Body of pancreas (tissue), 4 donors: ENCODE measurements at regions not wholly inside any gene's neighbourhood (a gene's known extent, or its start where the extent isn't known, plus 50 kb on each side); places are given as distances from the start of the nearest gene placed in this dataset.

ENCODE experiments used
- ATAC-seq: fragments of 150-250 bp; one replicate; pipeline ENCODE4 v1.9.1; 2016
- DNase-seq, 4 donors: peaks; one replicate each; pipeline ENCODE4 v3.0.0-alpha.2; 2019
- H3K27ac ChIP-seq, 4 donors: fragments of 200-600 bp; sonication (generic); 1 replicate in 3 of 4; 2 replicates in 1 of 4; pipeline versions ENCODE4 v1.5.1 to v1.6.1; 2016 to 2019; ENCODE audit warnings: mild to moderate bottlenecking in 1 of 4, mixed read lengths in 1 of 4, moderate library complexity in 1 of 4
- H3K27me3 ChIP-seq, 2 donors: fragments of 200-600 bp; sonication (generic); one replicate each; pipeline ENCODE4 v1.6.0; 2016; ENCODE audit warnings: mild to moderate bottlenecking in 1 of 2
- H3K36me3 ChIP-seq, 2 donors: fragments of 200-600 bp; sonication (generic); replicated peaks in 1 of 2; 2 replicates each; pipeline ENCODE4 v1.5.1; 2016; ENCODE audit warnings: low read depth in 2 of 2; ENCODE audit not compliant: insufficient read depth in 1 of 2
- H3K4me1 ChIP-seq: fragments of 200-600 bp; sonication (generic); one replicate; pipeline ENCODE4 v1.6.0; 2016
- H3K4me3 ChIP-seq, 2 donors: fragments of 200-600 bp; sonication (generic); 1 replicate in 1 of 2; 2 replicates in 1 of 2; pipeline ENCODE4 v1.5.1; 2016 to 2019
- H3K9me3 ChIP-seq, 3 donors: fragments of 200-600 bp; sonication (generic); 1 replicate in 2 of 3; 2 replicates in 1 of 3; pipeline ENCODE4 v1.5.1; 2016
- POLR2A ChIP-seq, 3 donors: fragments of 450-650 bp; IDR thresholded peaks; one replicate each; pipeline ENCODE4 v1.6.1; 2016; ENCODE audit warnings: antibody characterized with exemption in 3 of 3, mild to moderate bottlenecking in 2 of 3
- WGBS, 2 donors: methylation state at CpG; one replicate each; pipeline ENCODE4 v1.1.5; 2017; 5-methylcytosine and 5-hydroxymethylcytosine counted together
- intact Hi-C: fragments of 100-400 bp; cut with DNase I; formaldehyde crosslinking; loops from one replicate; pipeline ENCODE4 v1.15.1; 2023
- TF ChIP-seq, protein P1 (sequence below), 7 experiments: fragments of 450-650 bp in 4 of 7; fragments of 200-600 bp in 3 of 7; sonication (generic) in 3 of 7; IDR thresholded peaks; one replicate each; pipeline ENCODE4 v1.5.1; 2016 to 2019; ENCODE audit warnings: antibody characterized with exemption in 7 of 7

DNA sequence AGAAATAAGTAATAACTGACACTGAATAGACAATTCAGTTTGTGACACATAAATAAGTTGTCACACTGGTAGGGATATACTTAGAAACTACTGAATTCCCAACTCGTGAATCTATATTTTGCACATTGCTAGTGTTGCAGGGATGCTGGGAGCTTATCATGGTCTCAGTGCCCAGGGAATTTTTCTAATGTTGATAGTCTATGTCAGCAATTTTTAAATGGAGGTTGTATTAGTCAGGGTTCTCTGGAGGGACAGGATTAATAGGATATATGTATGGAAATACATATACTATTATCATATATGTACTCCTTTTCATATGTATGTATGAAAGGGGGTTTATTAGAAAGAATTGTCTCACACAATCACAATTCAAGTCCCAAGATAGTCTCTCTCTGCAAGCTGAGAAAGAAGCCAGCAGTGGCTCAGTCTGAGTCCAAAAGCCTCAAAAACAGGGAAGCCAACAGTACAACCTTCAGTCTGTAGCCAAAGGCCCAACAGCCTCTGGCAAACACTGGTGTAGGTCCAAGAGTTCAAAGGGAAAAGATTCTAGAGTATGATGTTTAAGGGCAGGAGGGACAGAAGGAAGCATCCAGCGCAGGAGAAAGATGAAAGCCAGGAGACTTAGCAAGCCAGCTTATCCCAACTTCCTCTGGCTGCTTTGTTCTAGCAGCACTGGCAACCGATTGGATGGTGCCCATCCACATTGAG, 980.9 kb upstream of the GJE1 start:
- 38 to 64% methylated on average over 3 of the region's 3 CpGs for WGBS, 2 donors
- Histone ChIP-seq H3K4me1 (no peaks in the 10 kb centered on the region), H3K4me3 (no peak overlapping the region), H3K9me3 (no peaks in the 10 kb centered on the region), H3K27me3 (no peaks in the 10 kb centered on the region), H3K36me3 (no peaks in the 10 kb centered on the region), H3K27ac (no peak overlapping the region)
- DNase-seq: no peak
- ATAC-seq: no peak
- intact Hi-C loops: no loop called here
- TF ChIP-seq POLR2A (IDR thresholded peaks at IDR 0.05): no peak
- TF ChIP-seq, protein P1, sequence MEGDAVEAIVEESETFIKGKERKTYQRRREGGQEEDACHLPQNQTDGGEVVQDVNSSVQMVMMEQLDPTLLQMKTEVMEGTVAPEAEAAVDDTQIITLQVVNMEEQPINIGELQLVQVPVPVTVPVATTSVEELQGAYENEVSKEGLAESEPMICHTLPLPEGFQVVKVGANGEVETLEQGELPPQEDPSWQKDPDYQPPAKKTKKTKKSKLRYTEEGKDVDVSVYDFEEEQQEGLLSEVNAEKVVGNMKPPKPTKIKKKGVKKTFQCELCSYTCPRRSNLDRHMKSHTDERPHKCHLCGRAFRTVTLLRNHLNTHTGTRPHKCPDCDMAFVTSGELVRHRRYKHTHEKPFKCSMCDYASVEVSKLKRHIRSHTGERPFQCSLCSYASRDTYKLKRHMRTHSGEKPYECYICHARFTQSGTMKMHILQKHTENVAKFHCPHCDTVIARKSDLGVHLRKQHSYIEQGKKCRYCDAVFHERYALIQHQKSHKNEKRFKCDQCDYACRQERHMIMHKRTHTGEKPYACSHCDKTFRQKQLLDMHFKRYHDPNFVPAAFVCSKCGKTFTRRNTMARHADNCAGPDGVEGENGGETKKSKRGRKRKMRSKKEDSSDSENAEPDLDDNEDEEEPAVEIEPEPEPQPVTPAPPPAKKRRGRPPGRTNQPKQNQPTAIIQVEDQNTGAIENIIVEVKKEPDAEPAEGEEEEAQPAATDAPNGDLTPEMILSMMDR (IDR thresholded peaks at IDR 0.05): no peak

DNA sequence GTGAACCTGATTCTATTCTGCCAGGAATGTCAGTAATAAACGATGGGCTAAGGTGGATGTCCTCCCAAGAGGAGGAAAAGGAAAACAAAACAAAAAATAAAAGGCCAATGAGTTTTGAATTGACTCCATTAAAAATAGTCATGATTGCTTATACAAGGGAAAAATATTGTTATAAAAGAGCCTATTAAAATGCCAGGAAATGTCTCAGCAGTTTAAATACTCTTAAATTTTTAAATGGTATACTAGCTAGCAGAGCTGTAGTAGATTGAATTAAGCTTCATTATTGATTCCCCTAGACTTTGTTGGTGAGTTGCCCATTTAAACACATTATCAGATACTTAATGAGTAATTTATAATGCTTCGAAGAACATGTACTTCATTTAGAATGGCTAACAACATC, 990.9 kb upstream of the GJE1 start:
- ATAC-seq (no peak), DNase-seq (no peak)
- no peaks in the 10 kb centered on the region for H3K27me3 ChIP-seq
- no peaks in the 10 kb centered on the region for H3K36me3 ChIP-seq
- no peaks in the 10 kb centered on the region for H3K4me1 ChIP-seq
- intact Hi-C loops: no loop called here
- H3K4me3 ChIP-seq: no peak overlapping the region
- WGBS, 2 donors: 10 to 19% methylated on average over 2 of the region's 2 CpGs
- H3K9me3 ChIP-seq: no peaks in the 10 kb centered on the region
- H3K27ac ChIP-seq: no peak overlapping the region
- TF ChIP-seq, protein P1 (IDR thresholded peaks at IDR 0.05): no peak
- no peak for TF ChIP-seq POLR2A (IDR thresholded peaks at IDR 0.05)

DNA sequence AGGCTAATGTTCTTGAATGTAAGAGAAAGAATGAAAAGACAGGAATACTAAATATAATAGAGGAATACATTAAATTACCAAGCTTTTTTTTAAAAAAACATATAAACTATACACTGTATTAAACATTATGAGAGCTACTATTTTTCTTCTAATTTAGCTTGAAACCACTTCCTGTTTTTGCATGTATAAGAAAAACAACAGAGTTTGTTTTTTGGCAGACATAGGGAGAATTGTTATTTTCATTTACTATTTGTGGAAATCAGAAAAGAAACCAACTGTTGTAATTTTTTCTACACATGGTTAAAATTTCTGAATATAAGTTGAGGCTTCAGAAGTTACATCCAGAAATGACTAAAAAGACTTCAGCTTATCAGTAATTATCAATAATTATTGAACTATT, 991.8 kb upstream of the GJE1 start:
- no peak for DNase-seq
- no peak for TF ChIP-seq POLR2A (IDR thresholded peaks at IDR 0.05)
- TF ChIP-seq, protein P1 (IDR thresholded peaks at IDR 0.05): no peak
- no peaks in the 10 kb centered on the region for H3K36me3 ChIP-seq
- no peaks in the 10 kb centered on the region for H3K9me3 ChIP-seq
- H3K27me3 ChIP-seq: no peaks in the 10 kb centered on the region
- no peak overlapping the region for H3K27ac ChIP-seq
- H3K4me3 ChIP-seq: no peak overlapping the region
- ATAC-seq: no peak
- intact Hi-C loops: no loop called here
- no peaks in the 10 kb centered on the region for H3K4me1 ChIP-seq

DNA sequence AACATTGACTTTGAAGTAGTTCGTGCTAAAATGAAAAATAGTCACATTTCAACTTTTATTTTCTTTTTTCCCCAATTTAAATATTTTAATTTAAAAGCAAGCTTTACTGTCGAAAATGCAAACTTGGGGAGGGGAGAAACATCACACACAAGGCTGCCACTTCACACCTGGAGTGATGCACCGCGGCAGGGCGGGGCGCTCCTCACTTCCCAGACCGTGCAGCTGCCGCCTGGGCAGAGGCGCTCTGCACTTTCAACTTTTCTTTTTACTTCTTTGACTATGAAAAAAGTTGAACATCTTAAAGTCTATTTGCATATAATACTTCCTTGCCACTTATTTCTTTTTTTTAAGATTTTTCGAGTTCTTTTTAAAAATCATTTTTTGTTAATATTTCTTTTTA, 993.3 kb upstream of the GJE1 start:
- intact Hi-C loops: no loop called here
- Histone ChIP-seq H3K27me3 (no peaks in the 10 kb centered on the region), H3K4me1 (no peaks in the 10 kb centered on the region), H3K36me3 (no peaks in the 10 kb centered on the region), H3K9me3 (no peaks in the 10 kb centered on the region), H3K4me3 (no peak overlapping the region), H3K27ac (no peak overlapping the region)
- WGBS, 2 donors: 84 to 85% methylated on average over 10 of the region's 10 CpGs
- DNase-seq (no peak), ATAC-seq (no peak)
- TF ChIP-seq, protein P1 (IDR thresholded peaks at IDR 0.05): no peak
- TF ChIP-seq POLR2A (IDR thresholded peaks at IDR 0.05): no peak

DNA sequence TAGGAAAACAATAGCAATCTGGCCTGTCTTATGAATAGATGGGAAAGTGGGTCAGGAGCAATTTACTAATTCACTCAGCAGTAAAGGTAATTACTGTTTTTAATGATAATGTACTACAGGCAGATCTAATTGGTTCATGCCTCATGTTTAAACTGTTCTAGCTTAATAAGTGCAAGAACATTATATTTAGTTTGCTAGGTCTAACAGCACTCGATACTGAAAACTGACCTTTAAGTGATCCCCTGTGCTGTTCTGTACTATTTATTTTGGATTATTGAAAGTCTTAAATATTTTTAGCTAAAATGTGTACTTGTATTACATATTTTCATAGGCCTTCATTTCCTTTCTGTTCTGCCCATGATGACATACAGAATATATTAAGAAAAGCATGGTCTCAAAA, 998.0 kb upstream of the GJE1 start:
- 77 to 80% methylated on average over 1 of the region's 1 CpG for WGBS, 2 donors
- intact Hi-C loops: no loop called here
- no peaks in the 10 kb centered on the region for H3K27me3 ChIP-seq

More for the DNA sequence above, 998.0 kb upstream of the GJE1 start:
- TF ChIP-seq, protein P1 (IDR thresholded peaks at IDR 0.05): no peak
- TF ChIP-seq POLR2A (IDR thresholded peaks at IDR 0.05): no peak
- Histone ChIP-seq H3K27ac (no peak overlapping the region), H3K9me3 (no peaks in the 10 kb centered on the region), H3K4me3 (no peak overlapping the region), H3K36me3 (no peaks in the 10 kb centered on the region), H3K4me1 (no peaks in the 10 kb centered on the region)
- ATAC-seq: no peak
- DNase-seq: no peak
